ENCODE measurements at regions not wholly inside any gene's neighbourhood (a gene's known extent, or its start where the extent isn't known, plus 50 kb on each side); places are given as distances from the start of the nearest gene placed in this dataset.

DNA sequence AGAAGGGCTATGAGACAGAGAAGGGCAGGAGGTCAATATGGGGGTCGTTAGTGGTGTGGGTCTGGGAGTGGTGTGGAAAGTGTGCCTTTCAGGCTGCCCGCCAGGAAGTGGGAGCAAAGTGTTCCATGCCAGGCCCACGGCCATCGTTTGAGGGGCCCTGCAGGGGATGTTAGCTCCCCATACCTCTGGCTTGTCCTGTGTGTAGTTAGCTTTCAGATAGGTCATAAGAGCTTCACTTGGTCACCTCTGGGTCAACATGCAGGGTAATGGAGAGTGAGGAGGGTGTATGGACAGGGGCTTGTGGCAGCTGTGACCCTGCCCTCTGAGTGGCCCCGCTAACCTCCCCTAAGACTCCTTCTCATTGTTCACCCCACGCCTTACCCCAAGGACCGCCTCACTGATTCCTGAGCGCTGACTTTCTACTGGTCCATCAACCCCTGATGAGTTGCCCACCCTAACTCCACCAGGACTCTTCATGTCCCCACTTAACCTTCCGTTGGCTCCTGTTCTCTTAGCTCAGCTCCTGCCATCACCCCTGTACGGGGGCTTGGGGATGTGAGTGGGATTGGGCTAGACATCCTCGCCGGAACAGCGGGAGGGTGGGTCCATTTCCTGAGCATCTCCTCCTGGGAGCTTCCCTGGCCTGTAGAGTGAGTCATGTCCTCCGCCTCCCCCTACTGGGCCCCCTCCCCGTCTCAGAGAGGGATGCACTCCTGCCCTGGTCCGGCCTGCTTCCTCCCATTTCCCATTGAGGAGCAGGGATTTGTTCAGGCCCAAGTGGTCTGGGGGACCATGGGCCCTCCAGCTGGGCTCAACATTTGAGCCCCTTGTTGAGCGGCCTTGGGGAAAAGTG lies 125.7 kb downstream of the FGF18 start:
- TF ChIP-seq, protein P1, sequence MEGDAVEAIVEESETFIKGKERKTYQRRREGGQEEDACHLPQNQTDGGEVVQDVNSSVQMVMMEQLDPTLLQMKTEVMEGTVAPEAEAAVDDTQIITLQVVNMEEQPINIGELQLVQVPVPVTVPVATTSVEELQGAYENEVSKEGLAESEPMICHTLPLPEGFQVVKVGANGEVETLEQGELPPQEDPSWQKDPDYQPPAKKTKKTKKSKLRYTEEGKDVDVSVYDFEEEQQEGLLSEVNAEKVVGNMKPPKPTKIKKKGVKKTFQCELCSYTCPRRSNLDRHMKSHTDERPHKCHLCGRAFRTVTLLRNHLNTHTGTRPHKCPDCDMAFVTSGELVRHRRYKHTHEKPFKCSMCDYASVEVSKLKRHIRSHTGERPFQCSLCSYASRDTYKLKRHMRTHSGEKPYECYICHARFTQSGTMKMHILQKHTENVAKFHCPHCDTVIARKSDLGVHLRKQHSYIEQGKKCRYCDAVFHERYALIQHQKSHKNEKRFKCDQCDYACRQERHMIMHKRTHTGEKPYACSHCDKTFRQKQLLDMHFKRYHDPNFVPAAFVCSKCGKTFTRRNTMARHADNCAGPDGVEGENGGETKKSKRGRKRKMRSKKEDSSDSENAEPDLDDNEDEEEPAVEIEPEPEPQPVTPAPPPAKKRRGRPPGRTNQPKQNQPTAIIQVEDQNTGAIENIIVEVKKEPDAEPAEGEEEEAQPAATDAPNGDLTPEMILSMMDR (IDR thresholded peaks at IDR 0.05), result no peak
- no peak for TF ChIP-seq EZH2 (IDR thresholded peaks at IDR 0.05; ENCODE audit: borderline replicate concordance, insufficient read depth, low read depth, low read length, poor library complexity, severe bottlenecking)
